HG03280 (cell line): ENCODE measurements at regions not wholly inside any gene's neighbourhood (a gene's known extent, or its start where the extent isn't known, plus 50 kb on each side); places are given as distances from the start of the nearest gene placed in this dataset.
"Not testable (repeated sequence)": the region's sequence is repeated elsewhere in the genome, so short reads cannot be mapped to it uniquely, and the experiment has no call there.

ENCODE experiments used
- ATAC-seq: cut with Tn5 transposase; IDR thresholded peaks from one replicate; pipeline ENCODE4 v1.9.1; 2021; ENCODE audit warnings: mild to moderate bottlenecking, moderate library complexity; ENCODE audit not compliant: unreplicated experiment

GRCh38 chr5:159576902-159577301, 246.6 kb upstream of the IL12B start:
- ATAC-seq, result no peak

DNA sequence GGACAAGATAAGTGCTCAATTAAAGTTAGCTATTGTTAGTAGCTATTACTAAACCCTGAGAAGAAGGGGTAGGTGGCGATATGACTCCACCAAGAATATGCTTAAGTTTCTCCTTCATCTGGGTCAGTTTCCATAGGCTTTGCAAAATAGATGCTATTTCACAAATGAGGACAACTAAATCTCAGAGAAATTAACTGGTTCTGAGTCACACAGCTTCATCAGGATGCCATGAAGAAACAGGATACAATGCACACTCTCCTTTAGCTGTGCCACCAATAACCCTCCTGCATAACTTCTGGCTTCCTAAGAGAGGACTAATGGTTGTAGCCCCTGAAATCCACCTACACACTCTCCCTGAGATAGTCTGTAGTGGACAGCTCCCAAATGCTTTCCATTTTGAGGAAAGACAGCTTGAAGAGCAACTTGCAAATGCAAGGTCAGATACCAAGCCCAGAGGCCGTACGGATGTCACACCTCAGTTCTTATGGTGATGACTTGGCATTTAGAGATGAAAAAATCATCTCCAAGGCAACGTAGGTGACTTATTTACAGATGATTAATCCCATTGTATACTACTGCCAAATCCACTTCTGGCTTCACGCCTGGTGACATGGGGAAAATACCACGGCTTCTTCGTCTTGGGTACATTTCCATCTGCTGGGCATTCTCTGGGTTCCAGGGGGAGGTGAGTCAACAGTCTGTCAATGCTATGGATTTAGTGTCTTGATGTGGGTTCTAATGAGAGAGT, 251.4 kb upstream of the IL12B start:
- ATAC-seq, result no peak

DNA sequence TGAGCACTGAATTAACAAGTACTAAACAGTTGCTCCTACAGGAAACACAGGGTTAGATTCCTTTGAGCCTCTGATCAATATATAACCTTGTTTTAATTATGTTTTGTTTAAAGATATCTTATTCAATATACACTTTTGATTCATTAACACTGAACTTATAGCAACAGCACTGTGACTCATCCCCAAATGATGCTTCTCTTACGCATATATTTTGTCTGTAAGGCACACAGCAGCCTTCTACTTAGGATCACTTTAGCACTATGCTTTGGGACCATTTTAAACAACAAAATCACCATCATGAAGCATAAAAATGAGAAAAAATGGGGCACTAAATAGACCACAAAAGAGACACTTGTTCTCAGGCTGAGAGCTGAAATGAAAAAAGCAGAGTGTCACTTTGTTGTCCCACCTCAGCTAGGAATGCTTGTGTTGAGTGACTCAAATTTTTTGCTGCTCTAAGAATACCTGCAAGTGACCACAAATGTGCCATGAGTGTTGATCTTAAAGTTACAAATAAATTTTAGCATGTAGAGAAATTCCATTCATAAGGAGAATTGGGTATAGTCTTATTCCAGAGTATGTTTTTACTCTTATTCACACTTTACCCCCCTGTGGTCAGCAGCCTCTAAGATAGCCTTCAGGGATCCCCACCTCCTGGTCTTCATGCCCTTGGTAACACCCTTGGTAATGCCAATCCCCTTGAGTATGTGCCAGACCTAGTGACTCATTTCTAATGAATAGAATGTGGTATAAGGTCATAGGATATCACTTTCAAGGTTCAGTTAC, 252.7 kb upstream of the IL12B start:
- ATAC-seq, result no peak

GRCh38 chr5:159586921-159587320, 256.6 kb upstream of the IL12B start:
- no peak for ATAC-seq

GRCh38 chr5:159588941-159589340, 258.7 kb upstream of the IL12B start:
- no peak for ATAC-seq

DNA sequence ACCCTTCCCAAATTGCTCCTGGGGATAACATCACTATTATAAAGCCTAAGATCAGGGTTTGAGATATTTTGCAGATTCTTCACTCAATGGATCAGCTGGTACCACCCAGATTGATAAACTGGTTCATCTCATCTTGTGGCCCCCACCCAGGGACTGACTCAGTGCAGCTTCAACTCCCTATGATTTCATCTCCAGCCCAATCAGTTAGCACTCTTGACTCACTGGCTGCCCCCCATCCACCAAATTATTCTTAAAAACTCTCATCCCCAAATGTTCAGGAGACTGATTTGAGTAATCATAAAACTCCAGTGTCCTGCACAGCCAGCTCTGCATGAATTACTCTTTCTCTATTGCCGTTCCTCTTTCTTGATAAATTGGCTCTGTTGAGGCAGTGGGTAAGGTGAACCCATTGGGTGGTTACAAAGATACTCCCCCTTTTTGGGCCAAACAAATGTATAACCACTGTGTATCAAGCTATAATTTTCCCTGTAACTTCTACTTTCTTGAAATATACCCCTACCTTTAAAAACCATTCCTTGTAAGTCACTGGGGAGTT, 263.3 kb upstream of the IL12B start:
- ATAC-seq, result no peak

- not testable (repeated sequence) for ATAC-seq
These were observed 265.3 kb upstream of the IL12B start for GRCh38 chr5:159595561-159595960.

DNA sequence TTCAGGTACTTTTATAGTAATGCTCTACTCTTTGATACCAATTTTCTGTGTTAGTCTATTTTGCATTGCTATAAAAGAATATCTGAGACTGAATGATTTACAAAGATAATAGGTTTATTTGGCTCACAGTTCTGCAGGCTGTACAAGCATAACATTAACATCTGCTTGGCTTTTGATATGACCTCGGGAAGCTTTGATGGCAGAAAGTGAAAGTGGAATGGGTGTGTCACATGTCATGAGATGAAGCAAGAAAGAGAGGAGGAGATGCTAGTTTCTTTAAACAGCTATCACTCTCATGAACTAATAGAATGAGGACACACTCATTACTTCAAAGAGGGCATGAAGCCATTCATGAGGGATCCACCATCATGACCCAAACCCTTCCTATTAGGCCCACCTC, 270.9 kb upstream of the IL12B start:
- no peak for ATAC-seq

- ATAC-seq, result no peak
These were observed 272.1 kb upstream of the IL12B start for GRCh38 chr5:159602434-159602833.

GRCh38 chr5:159605585-159605984, 275.3 kb upstream of the IL12B start:
- ATAC-seq, result no peak

DNA sequence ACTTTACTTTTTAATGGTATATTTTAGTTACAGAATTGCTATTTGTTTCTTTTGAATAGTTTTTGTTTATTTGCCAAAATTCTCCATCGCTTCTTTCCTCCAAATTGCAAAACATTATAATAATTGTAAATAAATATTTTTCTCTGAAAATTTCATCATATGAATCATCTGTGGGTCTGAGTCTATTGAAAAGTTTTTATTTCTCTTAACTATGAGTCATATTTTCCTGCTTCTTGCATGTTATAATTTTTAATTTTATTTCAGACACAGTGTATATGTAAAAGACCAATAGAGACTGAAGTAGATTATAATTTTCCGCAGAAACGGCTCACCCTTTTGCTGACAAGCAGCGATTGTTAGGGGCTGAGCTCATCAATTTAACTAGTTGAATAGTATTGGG, 279.1 kb upstream of the IL12B start:
- no peak for ATAC-seq

- ATAC-seq, result no peak
These were observed 280.8 kb upstream of the IL12B start for GRCh38 chr5:159610966-159611579.

GRCh38 chr5:159616952-159617351, 286.7 kb upstream of the IL12B start:
- ATAC-seq, result no peak

DNA sequence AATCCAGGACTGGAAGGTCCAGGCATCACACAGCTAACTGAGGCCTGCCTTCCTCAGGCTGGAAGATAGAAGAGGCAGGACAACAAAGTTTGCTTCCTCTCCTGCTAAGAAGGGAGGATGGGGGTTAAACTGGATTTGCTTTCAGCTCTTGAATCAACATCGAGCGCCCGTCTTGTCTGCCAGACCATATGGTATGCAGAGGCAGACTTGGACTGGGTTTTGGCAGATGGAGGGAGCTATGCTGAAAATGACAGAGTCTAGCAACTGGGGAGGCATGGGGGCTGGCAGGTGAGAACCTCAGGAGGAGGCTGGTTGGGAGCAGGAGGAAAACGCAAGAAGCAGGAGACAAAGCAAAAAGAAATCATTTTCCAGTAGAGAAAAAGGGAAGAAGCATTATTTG, 289.5 kb upstream of the IL12B start:
- ATAC-seq, result no peak

- ATAC-seq, result no peak
These were observed 290.7 kb upstream of the IL12B start for GRCh38 chr5:159620853-159621540.

GRCh38 chr5:159628703-159629102, 287.6 kb upstream of the ADRA1B start:
- ATAC-seq, result no peak

DNA sequence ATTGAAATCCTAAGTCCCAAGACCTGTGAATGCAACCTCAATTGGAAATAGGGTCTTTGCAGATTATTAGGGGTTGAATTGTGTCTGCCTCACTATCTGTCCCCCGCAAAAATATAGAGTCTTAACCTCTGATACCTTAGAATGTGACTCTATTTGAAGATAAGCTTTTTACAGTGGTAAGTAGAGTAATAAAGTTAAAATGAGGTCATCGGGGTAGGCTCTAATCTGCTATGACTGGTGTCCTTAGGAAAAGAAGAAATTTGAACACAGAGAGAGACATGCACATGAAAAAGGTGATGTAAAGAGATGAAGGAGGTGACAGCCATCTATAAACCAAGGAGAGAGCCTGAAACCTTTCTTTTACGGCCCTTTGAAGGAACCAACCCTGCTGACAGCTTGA, 287.1 kb upstream of the ADRA1B start:
- ATAC-seq, result no peak

DNA sequence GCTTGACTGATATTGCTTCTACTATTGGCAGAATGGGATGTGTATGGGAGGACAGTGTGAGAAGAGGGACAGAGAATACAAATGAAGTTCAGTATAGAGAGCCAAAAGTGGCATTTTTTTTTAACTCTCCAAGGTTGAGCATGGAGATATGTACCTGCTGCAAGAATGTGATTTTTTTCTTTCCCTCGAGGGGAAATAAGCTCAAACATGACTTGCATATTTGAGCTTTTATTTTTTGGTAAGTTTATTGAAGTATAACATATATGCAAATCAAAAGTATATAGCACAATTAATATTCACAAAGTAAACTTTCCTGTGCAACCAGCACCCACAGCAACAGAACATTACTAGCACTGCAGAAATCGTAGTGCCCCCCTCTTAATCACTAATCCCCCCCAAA, 285.7 kb upstream of the ADRA1B start:
- no peak for ATAC-seq

- ATAC-seq, result no peak
These were observed 285.3 kb upstream of the ADRA1B start for GRCh38 chr5:159631001-159631400.

DNA sequence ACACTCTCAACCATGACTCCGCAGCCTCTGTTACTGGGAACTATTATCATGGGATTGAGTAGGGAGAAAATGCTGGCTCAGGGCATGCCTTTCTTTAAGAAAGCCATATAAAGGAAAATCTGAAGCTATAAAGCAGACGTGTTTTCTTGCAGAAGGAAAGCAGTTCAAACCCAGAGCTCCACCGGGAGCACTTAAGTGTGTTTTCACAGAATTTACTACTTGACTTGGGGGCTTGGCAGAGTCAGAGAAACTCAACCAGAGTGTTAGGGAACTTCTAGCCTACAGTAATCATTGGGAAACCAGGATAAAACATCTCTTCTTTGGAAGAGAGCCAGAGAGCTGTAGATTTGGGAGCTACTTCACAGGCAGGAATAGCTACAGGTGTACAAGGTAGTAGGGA, 283.4 kb upstream of the ADRA1B start:
- ATAC-seq, result no peak

DNA sequence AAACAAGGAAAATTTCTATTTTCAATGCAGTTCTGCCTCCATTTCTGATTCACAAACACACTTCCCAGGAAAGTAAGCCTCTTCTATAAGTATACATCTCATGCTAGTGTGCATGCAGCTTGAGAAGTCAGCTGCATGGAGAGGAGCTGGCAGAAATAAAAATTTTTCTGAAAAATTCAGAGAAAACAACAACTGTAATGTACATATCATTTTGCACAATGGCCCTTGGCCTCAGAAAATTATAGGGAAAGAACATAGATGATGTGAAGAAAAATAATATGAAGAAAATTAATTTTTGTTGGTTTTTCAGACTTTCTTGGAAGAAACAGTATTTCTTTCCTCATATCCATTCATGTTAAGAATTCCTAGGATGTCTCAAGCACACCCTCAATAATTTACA, 277.8 kb upstream of the ADRA1B start:
- no peak for ATAC-seq
